GM19351 (cell line): ENCODE measurements at regions not wholly inside any gene's neighbourhood (a gene's known extent, or its start where the extent isn't known, plus 50 kb on each side); places are given as distances from the start of the nearest gene placed in this dataset.
A peak's percentile ranks its signal among the peaks of the same experiment; 100 is the strongest.
"Not testable (repeated sequence)": the region's sequence is repeated elsewhere in the genome, so short reads cannot be mapped to it uniquely, and the experiment has no call there.

Source experiments
- ATAC-seq: cut with Tn5 transposase; IDR thresholded peaks from one replicate; pipeline ENCODE4 v1.9.1; 2021; ENCODE audit warnings: mild to moderate bottlenecking, moderate library complexity; ENCODE audit not compliant: unreplicated experiment

DNA sequence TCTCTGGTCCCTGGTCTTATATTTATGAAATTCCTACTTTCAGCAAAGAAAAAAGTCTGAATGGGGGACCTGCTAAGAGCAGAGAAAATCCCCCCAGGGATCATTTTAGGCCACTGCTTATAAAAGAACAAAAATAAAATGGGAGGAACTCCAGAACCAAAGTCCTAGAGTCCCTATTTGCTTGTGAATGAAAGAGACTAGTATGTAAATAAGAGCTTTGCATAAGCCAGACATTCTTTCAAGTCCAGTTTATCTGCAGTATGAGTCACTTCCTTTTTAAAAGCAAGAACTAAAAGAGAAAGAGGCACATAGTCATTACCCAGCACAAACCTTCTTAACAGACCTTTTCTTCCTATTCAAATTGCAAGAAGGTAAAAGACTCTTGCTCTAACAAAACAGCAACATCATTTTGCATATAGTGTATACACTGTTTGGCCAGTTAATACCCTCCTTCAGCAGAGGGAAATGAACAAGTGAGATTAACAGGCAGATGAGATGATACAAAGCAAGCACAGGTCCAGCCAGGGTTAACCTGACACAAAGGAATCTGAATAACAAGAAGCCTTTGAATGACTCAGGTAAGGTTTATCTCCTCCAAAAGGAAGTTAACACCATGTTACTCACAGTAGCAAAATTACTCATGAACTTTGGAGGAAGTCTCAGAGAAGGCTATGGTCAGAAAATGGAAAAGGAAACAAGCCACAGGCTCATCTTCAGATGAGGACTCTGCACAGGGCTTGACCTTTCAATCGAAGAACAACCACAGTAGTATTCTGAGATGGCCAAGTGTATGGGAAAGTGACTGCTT is 87.3 kb downstream of the PHLDA1 start:
- ATAC-seq: peak; percentile 95

DNA sequence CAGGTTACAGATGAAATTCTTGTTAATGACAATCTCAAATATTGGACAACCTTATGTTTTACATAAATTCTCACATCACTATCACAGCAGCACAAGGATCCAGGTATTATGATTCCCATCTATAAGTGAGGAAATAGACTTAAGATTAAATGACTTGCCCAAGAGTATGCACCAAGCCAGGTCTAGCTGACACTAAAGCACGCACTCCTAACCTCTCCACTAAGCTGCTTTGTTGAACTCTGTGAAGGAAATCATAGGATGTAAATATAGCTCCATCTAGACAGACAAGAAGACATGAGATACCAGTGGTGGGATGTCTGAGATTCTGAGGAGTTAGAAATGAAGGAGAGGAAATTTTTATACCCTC is 87.9 kb downstream of the PHLDA1 start:
- ATAC-seq: no peak

DNA sequence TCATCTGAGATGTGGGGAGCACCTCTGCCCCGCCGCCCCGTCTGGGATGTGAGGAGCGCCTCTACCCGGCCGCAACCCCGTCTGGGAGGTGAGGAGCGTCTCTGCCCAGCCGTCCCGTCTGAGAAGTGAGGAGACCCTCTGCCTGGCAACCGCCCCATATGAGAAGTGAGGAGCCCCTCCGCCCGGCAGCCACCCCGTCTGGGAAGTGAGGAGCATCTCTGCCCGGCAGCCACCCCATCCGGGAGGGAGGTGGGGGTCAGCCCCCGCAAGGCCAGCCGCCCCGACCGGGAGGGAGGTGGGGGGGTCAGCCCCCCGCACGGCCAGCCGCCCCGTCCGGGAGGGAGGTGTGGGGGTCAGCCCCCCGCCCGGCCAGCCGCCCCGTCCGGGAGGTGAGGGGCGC is 89.9 kb downstream of the PHLDA1 start:
- ATAC-seq: not testable (repeated sequence)

DNA sequence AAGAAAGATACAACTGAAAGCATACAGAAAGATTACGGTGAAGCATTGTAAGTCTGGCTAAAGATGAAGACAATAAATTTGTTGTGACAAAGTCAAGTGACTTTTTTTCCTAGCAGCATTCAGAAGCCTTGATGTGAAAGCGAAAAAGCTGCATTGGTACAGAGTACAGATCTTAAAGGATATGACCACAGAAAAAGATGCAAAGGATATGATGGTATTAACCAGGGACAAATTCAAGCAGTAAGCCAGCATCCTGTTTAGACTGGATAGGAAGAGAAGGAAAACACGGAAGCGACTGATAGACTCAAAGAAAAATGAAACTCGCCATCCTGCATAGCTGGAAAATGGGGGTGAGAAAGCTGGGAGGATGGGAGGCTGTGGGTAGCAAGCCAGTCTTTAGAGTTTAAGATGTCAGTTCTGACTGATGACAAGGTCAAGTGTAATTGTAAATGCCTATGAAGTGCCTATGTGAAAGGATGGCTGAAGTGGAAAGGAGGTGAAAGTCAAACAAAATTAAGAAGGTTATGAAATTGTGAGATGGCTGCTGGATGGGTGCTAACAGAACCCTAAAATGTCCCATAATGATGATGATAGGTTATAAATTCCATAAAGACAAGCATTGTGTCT is 92.4 kb downstream of the PHLDA1 start:
- ATAC-seq: no peak

DNA sequence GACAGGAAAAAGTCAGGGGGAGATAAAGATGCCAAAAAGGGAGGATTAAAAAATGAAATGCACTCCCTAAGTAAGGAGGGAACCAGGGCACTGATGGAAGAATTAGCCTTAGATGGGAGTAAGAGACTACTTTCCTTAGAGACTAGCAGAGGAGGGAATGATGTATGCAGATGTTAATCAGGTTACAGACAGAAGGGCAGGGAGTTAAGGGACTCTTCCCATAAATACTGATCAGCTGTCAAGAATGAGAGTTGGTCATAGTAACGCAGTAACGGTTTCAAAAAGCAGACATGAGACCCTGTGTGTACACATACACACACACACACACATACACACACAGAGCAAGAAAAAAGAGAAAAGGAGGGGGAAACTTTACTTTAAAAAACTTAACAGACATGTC is 93.4 kb downstream of the PHLDA1 start:
- ATAC-seq: no peak

DNA sequence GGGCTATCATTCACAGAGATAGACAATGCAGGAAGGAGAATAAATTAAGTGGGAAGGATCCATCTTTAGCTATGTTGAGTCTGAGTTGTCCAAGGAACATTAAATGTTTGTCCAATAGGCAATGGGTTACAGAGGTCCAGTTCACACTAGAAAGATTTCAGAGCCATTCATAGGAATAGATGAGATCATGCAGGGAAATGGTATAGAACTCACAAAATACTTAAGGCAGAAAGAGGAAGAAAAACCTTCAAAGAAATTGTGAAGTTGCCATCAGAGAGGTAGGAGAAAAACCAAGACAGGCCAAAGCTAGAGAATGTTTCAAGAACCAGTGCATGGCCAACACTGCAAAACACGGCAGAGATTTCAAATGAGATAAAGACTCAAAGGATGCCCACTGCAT is 94.1 kb downstream of the PHLDA1 start:
- no peak for ATAC-seq

DNA sequence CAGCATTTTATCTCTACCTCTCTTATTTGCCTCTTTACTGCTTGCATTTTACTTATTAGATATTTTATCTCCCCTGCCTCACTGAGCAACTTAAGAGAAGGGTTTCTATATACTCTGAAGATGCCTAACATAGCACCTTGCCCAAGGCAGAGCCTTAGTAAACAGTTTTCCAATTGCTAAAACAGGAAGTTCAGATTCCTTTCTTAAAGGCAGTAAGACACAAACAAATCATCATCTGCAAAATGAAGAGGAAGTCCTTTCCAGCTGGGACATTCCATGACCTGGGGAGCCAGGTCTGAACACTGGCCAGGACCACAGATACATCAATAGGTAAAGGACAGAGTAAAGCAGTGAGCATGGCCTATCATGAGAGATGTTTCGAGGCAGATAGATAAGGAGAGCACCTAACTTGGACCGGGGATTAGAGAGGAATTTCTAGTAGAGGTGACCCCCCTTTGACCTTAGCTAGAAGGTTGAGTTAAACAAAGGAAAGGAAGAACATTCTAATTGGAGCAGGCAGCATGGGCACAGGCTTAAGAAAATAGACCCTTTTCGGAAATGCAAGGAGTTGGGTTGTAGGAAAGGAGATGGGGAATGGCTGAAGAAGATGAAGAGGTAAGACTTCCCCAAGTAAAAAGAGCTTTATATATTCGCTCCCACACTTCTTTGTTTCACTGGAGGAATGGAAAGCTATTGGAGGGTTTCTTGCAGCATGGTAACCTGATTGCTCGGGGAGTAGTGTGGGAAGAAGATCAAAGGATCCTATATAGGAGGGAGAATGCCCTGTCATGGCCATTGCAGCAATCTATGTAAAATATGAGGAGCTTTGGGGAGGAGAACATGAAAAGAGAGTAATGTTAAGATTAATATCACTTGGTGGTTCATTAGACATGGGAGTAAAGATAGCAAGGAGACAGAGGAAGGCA is 94.8 kb downstream of the PHLDA1 start:
- no peak for ATAC-seq

DNA sequence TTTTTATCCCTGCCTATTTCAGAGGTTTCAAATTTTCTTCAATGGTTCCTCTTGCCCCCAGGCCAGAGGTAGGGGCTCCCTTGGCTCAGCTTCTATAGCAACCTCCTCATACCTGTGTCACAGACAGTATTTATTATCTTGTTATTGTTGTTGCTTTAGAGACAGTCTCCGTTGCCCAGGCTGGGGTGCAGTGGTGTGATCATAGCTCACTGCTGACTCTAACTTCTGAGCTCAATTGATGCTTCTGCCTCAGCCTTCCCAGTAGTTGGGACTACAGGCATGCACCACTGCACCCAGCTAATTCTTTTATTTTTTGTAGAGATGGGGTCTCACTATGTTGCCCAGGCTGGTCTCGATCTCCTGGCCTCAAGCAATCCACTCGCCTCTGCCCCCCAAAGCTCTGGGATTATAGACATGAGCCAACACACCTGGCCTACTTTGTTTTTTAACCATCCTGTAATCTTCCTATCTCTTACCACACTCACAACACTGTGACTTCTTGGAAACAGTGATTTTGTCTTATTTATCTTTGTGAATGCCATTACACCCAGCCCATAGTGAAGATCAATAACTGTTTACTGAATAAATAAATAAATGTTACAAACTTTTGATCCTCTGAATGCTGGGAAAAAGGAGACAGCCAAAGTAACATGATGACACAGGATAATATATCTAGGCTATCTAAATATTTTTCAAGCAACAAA is 95.9 kb downstream of the PHLDA1 start:
- ATAC-seq: no peak

DNA sequence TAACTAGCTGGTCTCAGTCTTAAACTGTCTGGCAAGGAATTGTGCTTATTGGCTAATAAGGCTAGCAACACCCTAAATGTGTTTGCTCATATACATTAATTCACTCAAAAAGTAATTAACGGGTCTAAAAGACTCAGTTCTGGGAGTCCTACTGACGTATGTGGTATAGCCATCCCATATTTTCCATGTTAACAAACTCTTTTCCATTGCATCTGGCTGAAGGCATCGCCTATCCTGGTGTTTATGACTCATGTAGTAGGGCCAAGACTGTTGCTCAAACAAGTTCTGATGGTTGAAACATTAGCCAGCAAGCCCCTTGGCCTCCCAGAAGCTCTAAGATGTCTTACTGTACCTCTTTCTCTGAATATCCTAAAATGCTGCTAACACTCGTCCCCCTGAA is 98.5 kb downstream of the PHLDA1 start:
- no peak for ATAC-seq

DNA sequence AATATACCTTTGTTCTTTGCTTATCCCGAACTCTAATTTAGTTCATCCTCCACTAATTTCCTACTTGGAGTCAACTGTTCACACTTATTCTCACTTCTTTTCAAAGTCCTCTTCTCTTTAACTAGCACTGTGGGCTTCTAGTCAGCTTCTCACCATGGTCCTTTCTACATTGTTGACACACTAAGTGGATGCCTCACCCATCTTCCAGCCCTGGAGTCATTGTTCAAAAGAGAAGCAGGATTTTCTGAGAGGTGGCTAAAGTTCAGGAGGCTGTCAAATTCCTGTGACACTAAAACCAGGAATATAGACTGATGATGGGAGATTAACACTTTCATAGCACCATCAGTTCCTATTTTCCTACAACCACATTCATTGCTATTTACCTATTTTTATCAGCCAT is 99.3 kb downstream of the PHLDA1 start:
- ATAC-seq: no peak

DNA sequence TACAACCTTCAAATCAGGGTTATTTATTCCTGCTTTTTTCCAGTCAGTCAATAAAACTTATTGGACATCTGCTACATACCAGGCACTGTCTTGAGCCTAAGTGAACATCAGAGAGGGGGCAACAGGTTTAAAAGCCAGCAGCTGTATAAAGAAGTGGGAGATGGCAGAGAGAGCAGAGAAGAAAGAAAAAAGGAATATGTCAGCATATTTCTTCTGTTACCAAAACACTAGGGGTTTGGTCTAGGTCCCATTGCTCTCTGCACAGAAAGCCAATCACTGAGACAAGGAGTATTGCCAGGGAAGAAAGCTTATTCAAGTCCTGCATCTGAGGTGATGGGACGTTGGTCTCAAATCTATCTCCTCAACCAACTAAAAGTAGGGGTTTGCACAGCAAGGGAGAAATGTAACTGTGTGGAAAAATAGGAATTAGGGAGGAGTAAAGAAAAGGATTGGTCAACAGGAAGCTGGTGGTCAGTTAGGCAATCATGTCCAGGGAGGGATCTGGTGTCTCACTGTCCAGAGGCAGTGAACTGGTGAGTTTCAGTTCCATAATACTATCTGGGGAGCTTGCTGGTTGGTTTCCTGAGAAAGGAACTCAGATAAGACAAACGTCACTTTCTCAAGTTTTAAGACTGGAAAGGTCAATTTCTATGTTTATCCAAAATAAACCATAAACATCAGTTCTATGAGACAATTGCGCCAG is 107.5 kb downstream of the PHLDA1 start:
- no peak for ATAC-seq

DNA sequence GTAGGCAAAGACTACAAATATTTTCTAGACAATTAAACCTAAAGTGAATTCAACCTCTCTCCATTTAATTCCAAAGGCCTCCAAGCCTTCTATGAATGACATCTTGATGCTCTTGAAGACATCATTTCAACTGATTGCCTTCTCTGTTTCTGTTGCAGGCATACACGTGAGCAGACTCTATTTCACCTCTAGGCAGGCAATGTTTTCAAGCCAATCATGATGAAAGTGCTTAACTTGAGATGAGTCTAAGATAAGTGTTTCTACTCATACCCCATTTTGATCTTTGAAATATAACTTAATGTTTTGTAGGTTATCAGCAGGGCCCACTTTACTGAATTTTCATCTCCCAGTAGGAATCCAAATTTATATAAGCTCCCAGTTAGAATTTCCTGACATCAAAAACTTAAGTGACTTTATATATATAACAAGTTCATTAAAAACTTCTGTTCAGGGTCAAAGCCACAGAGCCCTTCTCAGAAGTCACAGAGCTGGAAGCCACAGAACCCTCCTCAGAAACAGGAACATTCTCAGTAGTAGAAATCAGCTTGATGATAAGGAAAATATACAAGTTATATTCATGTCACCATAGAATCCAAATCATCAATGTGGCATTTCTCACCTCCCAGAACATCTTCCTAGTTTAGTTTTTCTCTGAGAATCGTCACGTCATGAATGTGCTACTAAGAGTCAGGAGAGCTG is 108.5 kb downstream of the PHLDA1 start:
- no peak for ATAC-seq

DNA sequence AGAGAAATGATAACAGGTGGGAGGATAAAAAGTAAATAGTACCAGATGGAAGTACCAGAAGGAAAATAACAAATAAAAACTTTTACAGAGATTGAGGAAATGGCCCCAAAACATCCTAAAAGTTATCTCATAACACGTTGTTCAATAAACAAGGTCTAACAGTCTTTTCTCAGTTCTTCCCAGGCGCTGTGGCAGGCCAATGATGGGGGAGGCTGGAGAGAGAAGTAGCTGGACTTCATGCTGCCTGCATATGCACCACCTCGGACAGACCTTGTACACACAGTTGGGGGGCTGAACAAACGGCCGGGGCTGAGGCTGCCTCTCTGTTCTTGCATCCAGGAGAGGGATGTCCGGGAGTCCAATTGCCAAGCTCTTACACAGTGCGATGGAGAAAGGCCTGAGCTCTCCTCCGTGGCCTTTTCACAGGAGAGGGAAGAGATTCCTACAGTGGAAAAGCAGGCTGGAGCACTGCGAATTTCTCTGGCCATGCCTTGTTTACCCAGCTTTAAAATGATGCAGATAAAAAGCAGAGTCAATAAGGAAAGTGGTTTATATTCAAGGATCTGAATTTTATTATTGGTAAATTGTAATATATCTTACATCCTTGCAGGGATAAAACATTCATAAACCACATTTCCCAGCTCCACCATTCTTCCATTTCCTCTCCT is 109.8 kb downstream of the PHLDA1 start:
- no peak for ATAC-seq

DNA sequence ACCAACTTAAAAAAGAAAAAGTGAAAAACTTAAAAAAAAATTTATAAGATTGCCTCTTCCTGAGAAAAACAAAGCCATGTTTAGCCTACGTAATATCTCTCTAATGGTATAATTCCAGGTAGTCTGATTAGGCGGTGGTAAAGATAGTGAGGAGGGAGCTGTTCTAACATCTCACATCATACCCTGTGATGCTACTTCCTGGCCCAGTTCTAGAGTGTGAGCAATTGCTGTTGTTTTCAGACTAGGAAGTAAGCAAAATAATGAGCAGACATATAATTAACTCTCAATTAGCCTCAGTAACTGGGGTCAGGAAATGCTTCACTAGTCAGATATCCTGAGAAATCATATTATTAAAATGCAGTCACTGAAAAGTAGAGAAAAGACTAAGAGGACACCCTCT is 113.9 kb downstream of the PHLDA1 start:
- ATAC-seq: no peak

DNA sequence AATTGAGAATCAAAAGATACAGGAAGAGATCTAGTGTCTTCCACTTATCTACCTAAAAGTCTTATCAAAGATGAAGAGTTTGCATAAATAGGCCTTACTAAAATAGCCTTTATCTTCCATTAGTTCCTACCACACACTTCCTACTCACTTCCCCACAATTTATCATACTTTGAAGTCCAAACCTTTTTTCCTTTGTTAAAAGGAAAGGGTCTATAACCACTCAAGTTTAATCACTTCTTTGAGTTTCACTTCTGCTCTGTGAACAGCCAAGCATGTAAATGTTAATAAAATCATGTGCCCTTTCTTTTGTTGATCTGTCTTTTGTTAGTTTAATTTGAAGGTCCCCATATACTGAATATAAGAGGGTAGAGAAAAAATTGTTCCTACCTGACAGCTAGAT is 114.5 kb downstream of the PHLDA1 start:
- no peak for ATAC-seq

DNA sequence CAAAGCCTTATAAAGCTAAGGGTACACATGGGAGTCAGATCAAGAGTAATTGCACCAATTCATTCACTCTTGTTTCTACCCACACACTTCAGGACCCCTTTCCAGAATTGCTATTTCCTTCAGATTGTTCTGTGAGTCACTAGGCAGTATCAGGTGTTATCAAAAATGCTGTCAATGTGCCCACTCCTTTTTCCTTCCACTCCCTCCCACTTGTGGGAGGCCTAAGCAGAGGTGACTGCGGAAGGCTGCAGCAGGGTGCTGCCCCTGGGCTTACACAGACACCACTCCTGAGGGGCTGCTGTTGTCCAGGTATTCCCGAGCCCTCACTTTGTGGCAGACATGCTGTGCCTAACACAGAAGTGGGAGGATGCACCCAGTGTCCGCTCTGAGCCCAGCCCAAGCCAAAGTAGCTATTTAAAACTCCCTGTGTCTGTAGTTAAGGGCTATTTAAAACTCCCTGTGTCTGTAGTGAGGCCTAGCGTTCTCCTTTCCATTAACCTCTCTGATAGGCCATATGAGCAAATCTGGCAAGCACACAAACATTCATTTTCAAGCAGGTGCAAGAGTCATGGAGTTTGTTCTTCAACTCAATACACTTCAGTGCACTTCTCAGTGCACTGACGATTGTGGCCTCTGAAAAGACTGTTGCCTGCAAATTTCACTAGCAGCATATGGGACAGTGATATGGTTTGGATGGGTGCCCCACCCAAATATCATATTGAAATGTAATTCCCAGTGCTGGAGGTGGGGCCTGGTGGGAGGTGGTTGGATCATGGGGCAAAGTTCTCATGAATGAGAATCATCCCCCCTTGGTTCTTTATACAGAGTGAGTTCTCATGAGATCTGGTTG is 117.8 kb downstream of the PHLDA1 start:
- ATAC-seq: no peak

DNA sequence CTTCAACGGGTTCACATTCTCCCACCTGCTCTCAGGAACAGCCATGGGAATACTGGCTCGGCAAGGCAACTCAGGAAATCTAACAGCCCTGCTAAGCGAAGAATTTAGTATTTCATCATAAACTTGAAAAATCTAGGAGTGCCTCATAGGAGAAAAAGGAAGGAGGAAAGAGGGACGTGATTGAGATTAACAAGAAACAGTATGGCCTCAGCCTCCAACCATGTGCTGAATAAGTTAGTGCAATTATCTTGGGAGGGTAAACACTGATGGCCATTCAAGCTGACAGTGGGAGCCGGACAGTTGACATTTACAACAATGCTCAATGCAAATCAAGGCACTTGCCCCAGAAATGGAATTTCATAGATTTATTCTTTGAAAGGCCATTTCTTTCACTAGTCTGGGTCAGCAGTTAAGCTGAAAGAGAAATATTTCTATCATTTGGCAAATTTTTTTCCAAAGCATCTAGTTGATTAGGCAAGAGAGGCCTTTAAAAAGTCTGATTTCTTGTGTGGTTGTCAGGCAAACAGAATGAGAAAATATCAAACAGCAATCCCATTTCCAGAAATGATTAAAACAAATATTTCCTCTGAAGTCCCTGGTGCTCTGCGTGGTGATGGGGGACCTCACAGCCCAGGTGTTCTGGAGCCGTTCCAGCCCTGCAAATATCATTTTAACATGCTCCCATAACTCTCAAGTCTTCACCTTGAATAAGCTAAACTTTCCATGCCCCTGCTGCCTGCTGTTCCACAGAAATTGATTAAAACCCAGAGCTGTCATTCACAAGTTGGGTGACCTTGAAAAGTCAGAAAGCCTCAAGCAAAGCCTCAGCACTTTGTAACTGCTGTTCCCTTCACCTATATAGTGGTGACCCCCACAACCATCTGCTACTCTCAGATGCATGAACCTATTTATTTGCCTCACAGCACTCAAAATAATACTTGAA is 121.6 kb downstream of the PHLDA1 start:
- ATAC-seq: no peak
